T-helper 2 cell (primary cell): ENCODE measurements at regions not wholly inside any gene's neighbourhood (a gene's known extent, or its start where the extent isn't known, plus 50 kb on each side); places are given as distances from the start of the nearest gene placed in this dataset.

ENCODE experiments used
- DNase-seq, 5 experiments: peaks; one replicate each; pipeline versions ENCODE4 v3.0.0 to v3.0.0-alpha.2; 2012 to 2022

DNA sequence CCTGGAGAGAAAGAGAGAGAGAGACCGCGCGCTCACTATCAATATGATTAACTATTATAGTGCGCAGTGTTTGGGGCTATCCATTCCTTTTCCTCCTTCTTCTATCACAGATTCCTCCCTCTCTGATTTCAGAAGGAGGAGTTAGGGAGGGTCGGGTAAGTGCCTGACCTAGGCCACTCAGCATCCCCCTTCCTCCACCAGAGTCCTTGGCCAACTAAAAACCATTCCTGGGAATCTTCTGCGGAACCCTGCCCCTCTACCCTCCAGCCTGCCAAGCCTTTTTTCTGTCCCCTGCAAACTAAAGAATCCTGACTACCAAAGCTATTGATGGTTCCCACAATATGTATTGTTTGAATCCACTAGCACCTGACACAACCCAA lies 256.2 kb upstream of the NFE2L3 start:
- DNase-seq = no peak

DNA sequence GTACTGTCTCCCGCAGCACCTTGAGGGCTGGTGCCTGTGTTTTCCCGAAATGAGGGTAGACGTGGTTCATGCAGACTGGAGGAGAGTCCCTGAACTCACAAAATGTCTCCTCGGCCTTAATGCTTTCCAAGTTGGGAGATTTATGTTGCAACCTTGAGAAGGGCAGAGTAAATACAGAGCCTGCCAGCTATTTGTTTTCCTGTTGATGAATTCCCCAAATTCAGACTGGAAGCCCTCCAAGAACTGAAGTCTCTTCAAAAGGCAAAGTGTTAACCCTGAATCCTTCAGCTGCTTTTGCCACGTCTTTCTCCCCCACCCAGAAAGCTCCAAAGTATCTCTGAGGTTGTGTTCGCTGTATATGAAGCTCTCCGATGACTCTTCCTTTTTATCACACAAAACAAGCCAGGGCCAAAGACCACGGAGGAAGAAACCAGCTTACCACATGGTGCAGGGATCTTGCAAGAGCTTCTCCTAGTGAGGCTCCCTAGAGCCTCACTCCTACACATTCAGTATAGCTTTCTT lies 254.7 kb upstream of the NFE2L3 start:
- DNase-seq = no peak

DNA sequence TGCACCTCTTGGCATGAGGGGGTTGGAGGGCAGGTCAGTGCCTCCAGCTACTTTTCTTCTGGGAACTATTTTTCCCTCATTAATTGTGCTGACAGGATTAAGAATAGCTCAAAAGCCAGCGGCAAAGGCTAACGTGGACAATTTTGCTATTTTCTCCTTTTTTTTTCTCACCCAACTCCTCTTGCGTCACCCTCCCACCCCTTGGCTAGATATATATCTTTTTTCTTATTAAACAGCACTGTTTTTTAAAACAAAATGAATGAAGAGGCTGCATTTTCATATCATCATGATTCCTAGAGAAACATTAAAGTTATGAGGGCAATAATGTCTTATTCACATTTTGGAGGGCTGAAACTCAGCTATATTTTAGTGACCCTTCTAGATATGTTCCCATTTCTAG lies 251.8 kb upstream of the NFE2L3 start:
- DNase-seq = no peak

DNA sequence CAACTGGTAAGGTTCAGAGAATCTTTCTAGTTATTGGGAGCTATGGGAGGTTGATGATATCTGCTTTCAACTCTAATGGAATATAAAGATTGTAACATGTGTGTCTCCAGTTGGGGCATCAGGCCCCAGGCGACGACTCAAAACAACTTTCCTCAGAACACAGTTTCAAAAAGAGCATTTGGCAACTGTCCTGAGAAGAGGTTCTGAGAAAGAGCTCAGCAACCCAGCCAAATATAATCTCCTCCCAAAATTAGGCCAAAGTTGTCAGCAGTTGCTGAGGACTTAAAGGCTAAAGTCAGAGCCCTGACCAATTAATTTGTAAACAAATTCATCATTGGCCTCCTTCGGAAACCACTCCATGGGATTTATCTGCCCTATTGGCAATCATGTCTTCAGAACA lies 251.1 kb upstream of the NFE2L3 start:
- no peak for DNase-seq

DNA sequence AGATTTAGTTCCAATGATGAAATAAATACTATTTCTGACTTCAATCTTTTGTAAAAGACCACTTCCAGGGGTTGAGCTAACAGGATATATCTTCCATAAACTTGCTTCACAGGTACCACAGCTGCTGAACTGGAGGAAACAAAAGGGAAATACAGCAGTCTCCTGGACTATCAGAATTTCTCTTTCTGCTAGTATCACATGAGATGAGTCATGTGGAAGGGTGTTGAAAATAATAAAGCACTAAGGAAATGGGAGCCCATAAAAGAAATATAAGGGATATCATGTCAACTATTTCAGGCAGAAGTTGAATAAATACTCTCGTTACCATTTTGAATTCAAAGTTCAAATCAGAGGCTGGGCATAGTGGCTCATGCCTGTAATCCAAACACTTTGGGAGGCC lies 250.3 kb upstream of the NFE2L3 start:
- no peak for DNase-seq

DNA sequence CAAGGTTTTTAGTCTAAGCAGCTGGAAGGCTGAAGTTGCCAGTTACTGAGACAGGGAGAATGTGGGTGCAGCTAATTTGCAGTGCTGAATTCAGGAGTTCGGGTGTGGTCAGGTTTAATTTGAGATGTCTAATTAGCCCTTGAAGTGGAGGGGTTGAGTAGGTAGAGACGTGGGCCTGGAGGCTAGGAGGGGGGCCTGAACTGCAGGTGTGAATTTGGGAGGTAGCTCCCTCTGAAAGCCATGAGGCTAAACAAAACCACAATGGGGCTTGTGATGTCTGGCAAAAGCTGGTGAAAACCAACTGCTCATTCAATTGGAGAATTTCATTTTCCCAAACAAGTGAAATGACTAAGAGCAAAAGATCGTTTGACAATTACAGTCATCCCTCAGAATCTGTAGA lies 246.0 kb upstream of the NFE2L3 start:
- DNase-seq = no peak

DNA sequence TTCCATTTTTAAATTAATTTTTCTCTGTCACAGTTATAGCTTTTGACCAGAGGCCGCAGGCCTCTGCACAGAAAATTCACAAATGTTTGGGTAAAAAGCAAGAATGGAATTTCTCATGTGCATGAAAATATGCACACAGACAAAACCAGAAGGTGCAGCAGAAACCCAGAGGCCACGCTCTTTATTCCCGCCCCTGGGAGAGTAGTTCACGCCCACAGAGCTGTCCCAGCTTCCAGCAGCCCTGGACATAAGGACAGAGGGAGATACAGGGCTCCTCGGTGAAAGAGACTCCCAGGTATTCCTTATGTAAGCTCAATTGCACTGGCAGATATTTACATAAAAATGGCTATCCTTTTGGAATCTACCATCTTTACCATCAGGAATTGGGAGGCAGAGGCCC lies 245.2 kb upstream of the NFE2L3 start:
- DNase-seq = no peak

DNA sequence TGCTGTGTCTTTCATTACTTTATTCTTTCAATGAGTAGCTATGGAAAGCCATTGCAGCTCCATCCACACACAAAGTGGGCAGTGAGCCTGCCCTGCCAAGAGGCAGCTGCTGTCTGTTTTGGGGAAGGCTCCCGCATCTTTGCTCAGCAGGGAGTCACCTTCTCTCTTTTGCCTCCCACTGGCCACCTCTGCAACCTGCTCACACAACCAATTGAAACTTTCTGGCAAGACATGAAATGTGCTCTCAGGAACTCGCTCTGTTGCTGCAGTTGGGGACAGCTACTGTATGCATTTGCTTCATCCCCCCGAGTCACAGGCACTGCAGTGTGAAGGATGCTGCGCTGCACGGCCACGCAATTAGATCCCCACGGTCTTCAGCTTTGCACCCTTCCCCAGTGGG lies 244.8 kb upstream of the NFE2L3 start:
- no peak for DNase-seq

DNA sequence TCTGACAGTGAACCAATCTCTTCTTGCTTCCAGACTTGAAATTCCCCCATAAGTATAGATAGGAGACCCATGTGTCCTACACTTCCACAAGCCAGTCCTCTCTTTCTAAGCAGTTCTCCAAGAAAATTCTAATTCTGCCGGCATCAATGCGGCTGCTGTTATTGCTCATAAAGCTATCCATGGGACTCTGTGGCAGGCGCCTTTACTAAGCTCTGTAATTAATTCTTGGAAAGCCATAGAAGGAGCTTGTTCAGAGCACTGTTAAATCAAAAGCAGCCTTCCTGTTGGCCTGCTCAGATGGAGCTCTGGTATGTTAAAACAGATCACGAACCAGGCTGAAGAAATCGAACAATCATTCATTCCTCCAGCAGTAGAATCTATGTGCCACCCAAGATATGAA lies 244.3 kb upstream of the NFE2L3 start:
- no peak for DNase-seq

DNA sequence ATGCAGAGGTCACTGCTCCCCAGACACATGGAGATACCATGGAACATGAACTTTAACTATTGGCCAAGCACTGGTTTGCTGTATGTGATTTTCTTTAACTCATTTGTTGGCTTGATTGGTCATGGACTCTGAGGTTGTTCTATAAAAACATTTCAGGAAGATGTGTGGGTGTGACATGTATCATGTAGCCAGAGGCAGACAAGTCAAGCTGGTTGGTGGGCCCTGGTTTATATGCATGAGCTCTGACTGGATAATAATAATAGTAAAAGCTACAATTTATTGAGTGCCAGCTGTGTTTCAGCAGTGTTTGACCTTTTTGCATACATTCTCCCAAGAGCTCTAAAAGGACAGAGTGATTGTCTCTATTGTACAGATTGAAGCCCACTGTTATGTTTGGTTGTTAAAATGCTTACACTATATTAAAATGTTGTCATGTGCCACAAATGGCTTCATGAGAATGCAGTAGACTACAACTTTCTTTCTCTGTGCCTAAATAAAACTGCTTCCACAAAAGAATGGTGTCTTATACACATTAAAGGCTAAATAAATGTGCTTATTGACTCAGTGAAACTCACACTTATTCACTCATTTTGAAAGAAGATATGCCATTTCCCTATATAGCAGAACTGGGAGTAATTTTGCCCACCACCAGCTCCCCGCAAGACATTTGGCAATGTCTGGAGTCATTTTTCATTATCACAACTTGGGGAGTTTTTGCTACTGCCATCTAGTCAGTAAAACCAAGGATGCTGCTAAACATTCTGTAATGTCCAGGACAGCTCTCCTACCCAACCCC lies 243.6 kb upstream of the NFE2L3 start:
- no peak for DNase-seq

DNA sequence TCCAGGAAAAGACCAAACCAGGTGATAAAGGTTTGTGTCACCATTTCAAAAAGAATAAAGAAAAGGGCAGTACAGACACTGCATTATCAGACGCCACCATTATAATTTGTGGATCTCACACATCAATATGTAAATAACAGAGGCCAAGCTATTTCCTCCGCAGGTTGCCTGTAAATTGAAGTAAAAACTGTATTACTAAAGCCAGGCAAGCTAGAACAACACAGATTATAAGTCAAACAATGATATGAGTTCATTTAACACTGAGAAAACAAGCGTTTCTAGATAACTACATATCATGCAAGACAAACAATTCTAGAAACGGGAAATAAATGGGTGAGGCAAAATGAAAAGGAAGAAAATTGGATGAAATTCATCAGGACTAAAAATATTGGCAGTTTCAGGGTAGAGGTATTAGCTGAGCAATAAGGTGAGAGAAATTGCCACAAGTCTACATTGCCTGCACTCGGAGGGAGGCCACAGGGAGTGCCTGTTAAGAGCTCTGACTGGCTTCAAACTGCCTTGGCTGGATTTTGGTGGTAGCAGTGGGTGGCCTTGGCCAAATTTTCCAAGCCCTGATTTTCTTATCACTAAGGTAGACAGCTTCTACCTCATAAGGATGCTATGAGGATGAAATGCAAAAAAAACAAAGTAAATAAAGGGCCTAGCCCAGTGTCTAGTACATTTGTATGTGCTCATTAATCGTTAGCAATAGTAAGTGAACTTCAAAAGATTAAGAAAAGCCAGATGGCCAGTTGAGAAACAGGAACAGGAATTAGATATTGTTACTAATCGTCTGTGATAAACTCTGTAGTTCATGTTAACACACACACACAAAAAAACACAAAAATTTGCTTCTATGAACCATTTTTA lies 240.0 kb upstream of the NFE2L3 start:
- no peak for DNase-seq

DNA sequence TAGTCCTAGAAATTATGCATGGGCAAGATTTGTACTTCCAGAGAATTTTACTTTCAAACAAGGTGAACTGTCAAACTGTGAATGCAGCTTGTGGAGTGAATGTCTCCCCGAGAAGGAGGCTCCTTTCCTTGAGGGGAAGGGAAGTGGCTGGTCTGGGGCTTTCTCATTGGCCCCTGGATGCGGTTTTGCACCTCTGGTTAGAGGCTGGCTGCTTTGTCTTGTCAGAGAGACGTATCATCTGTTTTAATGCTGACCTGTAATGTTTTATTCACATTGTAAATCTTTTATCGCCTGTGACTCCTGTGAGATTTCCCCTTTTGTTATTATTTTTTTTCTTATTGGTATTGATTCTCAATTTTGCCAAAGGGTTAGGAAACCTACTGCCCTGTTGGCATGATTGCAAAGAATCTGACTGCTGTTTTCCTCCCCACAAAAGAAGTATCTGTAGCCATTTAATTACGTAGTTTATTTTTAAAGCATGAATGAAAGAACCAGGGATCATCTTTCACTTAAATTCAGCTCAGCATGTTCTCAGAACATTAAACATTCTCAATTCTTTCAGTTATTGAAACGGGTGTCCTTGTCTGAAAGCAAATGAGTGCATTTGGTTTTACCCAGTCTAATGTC lies 238.3 kb upstream of the NFE2L3 start:
- DNase-seq = peak in 2 of 5 experiments; percentile 14 to 18

DNA sequence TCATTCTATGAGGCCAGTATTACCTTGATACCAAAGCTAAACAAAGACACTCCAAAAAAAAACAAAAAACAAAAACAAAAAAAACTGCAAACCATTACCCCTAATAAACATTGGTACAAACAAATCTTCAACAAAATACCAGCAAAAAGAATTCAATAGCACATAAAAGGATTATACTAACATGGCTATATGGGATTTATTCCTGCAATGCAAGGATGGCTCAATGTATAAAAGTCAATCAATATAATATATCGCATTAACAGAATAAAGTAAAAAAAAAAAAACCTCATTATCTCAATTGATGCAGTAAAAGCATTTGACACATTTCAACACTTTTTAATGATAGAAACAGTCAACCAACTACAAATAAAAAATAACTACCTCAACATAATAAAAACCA lies 233.3 kb upstream of the NFE2L3 start:
- no peak for DNase-seq

DNA sequence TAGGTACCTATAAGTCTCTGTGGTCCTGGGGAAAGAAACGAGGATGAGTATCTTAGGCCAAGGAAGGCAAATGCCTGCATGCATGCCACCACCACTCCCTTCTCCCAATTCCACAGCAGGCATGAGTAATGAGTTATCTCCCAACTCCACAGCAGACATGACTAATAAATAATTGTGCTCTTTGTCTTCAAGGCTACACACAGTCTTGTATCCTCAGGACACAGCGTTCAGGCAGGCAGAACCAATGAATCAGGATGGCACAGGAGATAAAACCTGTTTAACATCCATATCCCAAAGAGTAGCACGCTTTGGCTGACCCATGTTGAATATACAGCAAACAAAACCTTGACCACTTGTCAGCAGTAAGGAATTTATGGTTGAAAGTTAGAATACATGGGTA lies 229.7 kb upstream of the NFE2L3 start:
- no peak for DNase-seq

DNA sequence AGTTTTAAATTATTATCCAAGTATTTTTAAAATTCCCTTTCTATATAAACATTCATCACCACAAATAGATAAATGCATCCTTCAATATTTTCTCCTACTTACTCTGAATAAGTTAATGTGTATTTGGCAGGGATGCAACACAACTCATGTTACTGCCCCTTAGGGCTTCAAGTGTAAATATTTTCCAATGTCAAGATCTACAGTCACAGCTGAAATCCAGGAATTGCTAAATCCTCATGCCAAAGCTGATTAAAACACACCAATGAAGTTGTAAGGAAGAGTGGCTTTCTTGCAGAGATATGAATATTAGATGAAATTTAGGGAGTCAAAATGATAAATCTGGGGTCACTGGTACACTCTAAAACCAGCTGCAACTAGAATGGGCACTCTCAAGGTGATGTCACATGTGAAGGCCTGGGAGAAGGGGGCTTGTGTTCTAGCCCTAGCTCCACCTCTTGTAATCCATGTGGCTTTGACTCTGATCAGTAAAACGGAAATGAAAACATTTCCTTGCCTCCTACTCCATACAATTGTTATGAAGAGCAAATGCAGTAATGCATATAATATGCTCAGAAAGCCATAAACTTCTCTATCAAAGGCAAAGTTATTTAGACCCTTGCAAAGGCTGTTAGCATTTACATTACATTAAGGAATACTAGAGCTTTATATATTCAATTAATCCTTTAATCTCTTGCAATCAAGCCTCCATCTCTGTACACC lies 228.1 kb upstream of the NFE2L3 start:
- DNase-seq = no peak

DNA sequence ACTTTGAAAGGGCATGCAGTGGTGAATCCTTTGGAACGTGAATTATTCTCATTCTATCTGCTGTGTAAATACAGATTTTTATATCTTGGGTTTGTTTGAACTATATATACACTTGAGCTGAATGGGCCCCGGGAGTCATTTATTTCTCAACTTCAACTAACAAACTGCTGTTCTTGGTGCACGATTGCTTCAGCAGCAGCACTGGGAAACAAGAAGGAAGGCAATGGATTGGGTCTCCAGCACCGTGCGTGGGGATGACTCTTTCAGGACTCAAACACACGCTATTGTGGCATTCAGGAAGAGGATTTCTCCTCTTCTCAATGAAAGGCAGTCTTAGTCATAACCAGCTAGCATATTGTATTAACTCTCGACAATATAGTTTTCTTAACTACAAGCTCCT lies 226.0 kb upstream of the NFE2L3 start:
- no peak for DNase-seq

DNA sequence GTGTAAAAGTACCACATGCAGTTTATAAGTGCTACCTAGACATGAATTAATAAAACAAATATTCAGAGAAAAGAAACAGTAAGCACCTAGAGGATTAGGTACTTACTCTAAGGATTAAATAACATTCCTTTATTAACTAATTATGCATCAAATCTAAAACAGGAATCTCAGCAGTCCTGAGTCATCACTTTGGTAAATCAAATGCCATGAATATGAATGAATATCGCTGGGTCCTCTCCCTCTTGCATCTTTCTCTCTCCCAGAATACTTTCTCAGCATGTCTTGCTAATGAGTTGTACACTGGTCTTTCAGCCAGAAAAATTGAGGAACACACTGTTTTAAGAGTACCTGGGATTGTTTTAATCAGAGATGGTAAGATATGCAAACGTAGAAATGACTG lies 225.5 kb upstream of the NFE2L3 start:
- DNase-seq = no peak

DNA sequence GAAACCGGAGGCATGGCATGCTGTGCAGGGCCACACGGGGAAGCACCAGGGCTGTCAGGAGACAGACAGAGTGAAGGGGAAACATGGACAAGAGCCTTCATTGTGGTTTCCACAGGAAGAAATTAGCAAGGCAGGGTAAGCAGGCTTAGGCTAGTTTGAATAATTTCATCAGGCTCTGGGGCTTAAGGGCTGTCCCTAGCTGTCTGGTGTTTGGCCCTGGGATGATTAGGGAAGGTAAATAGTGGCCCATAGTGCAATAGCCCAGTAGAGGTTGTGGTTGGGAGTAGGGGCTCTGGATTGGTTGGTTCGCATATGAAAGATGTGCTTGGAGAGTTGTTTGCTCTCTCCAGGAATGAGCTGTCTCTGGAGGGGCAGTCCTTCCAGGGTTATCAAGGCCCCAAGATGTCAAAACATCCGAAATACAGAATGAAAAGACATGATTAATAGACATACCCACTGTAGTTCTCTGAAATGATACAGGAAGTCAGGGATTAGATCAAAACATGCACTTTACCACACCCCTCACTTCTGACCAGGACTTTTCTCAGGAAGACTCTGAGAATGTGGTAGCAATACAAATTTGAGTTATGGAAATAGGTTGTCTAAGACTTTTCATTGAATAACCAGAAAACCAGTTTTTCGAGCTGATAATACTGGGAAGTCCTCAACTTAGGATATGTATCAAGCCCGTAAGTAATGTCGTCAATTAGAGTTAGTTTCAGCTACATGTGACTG lies 224.9 kb upstream of the NFE2L3 start:
- DNase-seq = no peak

DNA sequence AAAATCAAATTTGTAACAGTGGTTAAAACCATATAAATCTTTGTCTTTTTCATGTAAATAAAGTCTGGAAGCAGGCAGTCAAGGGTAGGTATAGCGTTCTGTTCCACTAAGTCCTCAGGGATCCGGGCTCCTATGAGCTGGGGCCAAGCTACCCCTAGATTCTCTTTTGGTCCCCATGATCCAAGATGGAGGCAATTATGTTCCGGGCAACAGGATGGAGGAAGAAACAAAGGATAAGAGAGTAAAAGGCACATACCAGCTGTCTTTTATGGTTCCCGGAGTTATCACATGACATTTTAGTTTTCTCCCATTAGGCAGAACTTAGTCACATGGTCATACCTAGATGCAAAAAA lies 224.4 kb upstream of the NFE2L3 start:
- no peak for DNase-seq

DNA sequence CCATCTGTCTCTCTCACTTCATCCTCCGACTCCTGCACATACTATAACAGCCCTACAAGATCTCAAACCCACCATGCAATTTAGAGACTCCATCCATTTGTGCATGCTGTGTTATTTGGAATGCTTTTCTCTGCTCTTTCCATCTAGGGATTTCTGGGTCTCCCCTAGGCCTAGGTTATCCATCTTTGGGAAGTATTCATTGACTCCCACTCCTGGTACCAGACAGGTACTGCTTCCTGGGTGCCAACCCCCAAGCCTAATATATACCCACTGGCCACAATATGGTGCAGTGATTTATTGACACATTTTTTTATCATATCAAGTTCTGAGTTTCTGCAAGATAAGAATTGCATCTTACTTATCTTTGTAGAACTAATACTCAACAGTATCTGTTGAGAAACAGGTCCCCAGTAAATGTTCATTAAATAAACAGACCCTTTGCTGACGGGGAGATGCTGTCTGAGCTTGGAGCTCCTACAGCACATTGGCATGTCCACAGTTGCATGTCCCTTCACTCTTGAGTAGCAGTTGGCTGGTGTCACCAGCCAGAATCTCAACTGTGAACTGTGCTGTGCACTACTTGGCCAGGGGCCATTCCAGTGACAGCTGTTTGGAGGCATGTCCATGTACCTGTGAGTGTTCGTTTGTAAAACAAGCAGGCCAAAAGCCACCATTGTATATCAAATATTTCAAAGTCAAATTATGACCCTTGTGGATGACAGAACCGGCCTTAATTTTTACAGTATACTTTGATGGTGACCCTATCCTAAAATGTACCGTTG lies 223.3 kb upstream of the NFE2L3 start:
- no peak for DNase-seq

DNA sequence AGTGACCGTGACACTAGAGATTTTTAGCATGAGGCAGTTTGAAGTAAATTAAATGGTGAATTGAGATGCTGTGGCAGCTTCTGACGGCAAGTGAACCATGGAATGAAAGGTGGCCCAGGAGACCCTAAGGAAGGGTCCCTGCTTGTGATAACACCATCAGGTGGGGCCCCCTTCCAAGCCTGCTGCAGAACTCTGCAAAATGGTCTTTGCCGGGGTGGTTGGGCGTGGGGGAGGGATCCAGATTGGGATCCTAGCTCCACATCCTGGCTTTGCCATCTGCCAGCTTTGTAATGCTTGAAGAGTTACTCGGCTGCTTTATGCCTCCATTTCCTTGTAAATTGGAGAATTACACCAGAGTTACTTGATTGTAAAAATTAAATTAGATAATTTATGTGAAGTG lies 222.6 kb upstream of the NFE2L3 start:
- DNase-seq = no peak
